GM03348 (cell line): ENCODE measurements at regions not wholly inside any gene's neighbourhood (a gene's known extent, or its start where the extent isn't known, plus 50 kb on each side); places are given as distances from the start of the nearest gene placed in this dataset.
"Not testable (repeated sequence)": the region's sequence is repeated elsewhere in the genome, so short reads cannot be mapped to it uniquely, and the experiment has no call there.

Experiments used
- DNase-seq: peaks from one replicate; pipeline ENCODE4 v3.0.0; 2012; ENCODE audit warnings: low spot score

GRCh38 chr13:50745542-50746115, 97.9 kb downstream of the DLEU7 start:
- no peak for DNase-seq

- DNase-seq, result no peak
Observed at GRCh38 chr13:50747737-50748350, 95.6 kb downstream of the DLEU7 start.

GRCh38 chr13:50753221-50753620, 90.3 kb downstream of the DLEU7 start:
- not testable (repeated sequence) for DNase-seq

- DNase-seq, result not testable (repeated sequence)
Observed at GRCh38 chr13:50755862-50756685, 87.4 kb downstream of the DLEU7 start.

GRCh38 chr13:50757008-50757407, 86.5 kb downstream of the DLEU7 start:
- no peak for DNase-seq

GRCh38 chr13:50758796-50759195, 84.7 kb downstream of the DLEU7 start:
- no peak for DNase-seq

- DNase-seq, result peak; percentile 20
Observed at GRCh38 chr13:50760751-50761150, 82.7 kb downstream of the DLEU7 start.

- DNase-seq, result no peak
Observed at GRCh38 chr13:50761406-50761805, 82.1 kb downstream of the DLEU7 start.

GRCh38 chr13:50762969-50763567, 80.4 kb downstream of the DLEU7 start:
- DNase-seq, result no peak

GRCh38 chr13:50766013-50766412, 77.5 kb downstream of the DLEU7 start:
- no peak for DNase-seq

- no peak for DNase-seq
Observed at GRCh38 chr13:50766695-50767094, 76.8 kb downstream of the DLEU7 start.

GRCh38 chr13:50772881-50773280, 70.6 kb downstream of the DLEU7 start:
- not testable (repeated sequence) for DNase-seq
